ENCODE measurements at regions not wholly inside any gene's neighbourhood (a gene's known extent, or its start where the extent isn't known, plus 50 kb on each side); places are given as distances from the start of the nearest gene placed in this dataset.

DNA sequence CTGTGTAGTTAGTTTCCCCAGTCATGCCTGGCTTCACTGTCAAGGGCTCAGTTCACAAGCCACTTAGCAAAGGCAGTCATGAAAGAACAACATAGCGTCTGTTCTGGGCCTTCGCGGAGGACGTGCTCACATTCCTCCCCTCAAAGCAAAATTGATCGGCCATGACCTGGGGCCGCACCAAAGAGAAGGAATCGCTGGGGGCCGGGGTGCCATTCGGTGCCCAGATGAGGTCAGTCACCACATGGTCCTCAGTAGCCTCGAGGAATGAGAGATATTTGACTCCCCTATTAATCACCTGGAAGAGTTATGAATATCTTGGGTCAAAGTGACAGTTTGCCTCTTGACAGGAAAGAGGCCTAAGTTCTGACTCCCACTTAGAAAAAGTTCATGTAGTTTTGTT, 251.1 kb upstream of the JUN start:
- no peak for DNase-seq

DNA sequence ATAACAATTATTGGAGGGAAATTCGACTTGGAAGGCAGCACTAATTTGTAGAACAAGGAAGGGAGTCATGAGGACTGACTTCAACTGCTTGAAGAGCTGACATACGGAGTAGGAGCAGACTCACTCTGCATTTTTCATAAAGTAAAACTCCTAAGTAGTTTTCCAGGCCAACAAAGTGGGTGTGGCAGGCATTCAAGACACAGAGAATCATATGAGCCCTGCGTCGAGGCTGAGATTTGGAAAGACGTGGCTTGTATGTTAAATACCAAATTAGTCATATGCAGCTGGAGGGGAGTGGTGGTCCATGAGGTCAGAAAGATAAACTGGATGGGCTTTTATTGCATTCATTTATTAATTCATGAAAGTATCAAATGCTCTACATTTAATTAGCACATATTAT, 255.7 kb upstream of the JUN start:
- DNase-seq, result no peak

DNA sequence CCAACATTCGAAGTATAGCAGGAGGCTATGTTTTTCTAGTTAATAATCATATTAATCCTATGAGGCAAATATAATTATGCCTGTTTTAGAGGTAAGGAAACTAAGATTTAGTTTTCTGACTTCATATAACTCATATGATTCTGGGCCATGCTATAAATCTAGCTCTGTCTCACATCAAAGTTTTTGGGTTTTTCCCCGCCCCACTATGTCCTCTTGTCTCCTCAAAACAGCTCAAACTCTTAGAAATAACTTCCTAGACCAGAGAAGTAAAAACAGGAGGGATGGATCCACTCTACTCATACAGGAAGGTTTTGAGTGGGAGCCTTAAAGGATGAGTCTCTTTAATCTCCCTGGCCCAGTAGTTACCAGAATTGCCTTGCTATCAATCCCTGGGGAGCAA, 256.4 kb upstream of the FGGY start:
- no peak for DNase-seq

DNA sequence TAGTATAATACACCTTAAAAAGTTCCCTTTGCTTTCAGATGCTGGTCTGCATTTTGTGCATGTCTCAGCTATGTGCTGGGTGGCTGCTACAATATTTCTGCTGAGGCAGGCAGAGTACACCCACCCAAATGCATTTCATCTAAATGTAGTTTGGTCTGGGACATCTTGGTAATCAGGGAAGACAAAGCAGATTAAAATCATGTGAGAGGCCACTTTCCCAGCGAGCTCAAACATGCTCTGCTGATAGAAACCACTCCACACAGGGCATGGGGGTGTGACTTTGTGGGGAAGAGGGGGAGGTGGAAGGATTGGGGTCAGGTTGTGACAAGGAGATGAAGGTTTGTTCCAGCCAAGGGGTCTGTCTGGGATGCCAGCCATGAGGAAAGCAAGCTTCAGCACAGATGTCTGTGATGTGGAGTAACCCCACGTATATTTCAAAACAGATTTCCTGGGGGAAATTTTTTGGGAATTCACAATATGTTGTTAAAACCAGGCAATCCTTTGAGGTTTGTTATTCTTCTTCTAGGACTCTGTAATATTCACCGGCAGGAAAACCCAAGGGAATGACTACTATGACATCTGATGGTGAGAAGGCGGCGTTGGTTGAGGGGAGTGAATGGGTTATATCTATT, 255.1 kb upstream of the FGGY start:
- no peak for DNase-seq

DNA sequence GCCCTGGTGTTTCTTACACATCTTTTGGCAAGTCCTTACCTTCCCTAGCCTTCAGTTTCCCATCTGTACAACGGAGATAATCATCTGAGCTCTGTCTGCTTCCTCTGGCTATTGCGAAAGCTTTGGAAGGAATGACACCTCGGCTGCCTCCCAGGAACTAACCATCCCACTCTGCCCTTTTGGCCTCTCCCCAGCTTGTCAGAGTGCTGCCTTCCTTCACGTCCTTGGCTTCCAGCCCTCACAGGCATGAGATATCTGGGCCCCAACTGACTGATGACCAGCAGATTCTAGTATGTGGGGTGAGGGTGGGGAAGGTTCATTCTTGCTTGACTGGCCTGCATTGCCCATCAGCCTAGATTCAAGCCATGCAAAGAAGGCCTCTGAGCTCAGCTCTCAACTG, 253.1 kb upstream of the FGGY start:
- DNase-seq, result no peak

DNA sequence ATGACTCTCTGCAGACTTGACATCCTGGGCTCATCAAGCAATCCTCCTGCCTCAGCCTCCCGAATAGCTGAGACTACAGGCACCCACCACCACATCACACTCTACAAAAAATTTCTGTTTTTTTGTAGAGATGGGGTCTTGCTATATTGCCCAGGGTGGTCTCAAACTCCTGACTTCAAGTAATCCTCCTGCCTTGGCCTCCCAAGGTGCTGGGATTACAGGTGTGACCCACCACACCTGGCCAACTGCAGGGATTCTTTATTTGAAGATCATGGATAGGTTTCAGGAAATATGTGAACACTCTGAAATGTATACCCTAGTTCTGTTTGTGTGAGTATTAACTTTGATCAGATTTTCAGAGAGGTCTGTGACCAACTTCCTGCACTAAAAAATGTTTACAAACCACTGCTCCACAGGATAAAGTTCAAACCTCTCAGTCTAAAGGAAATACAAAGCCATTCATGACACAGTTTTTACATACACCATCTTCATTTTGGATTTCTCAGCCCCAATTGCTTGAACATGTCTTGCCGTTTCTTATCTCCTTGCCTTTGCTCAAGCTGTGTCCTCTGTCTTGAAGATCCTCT, 252.3 kb upstream of the FGGY start:
- DNase-seq, result no peak

DNA sequence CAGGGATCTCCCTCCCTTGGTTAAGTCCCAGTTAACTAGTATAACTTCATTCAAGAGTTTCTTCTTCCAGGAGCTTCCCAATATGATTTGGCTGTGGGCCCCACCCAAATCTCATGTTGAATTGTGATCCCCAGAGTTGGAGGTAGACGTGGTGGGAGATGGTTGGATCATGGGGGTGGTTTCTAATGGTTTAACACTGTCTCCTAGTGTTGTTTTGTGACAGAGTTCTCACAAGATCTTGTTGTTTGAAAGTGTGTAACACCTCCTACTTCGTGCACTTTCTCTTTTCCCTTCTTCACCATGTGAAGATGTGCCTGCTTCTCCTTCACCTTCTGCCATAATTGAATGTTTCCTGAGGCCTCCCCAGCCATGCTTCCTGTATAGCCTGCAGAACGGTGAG, 251.8 kb upstream of the FGGY start:
- no peak for DNase-seq

DNA sequence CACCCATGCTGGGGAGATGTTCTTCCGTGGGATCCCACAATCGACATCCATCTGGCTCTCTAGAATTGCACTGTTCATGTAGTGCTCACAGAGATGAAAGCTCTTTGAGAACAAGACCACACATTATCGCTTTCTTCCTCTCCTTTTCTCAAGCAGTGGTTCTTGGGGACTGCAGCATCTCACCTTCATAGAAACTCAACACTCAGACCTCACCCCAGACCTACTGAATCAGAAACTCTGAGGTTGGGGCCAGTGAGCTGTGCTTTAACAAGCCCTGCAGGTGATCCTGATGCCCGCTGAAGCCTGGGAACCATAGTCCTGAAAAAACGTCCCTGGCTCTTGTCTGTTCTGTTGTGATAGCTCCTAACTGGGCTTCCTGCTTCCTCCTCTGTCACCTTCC, 251.3 kb upstream of the FGGY start:
- DNase-seq, result no peak

DNA sequence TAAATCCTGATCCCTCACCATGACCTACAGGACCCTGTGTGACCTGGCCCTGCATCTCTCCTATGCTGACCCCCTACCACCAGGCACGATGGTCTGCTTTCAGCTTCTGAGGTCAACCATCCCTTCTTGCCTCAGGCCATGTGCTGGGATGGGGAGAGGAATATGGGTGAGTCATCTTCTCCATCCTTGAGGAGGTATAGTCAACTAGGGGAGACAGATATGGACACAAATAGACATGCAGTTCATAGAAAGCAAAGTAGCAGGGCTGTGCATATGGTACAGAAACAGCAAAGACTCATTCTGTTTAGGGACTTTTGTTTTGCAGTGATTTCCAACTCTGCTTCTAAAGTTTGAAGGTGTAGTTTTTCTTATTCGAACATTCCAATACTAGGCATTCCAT, 250.8 kb upstream of the FGGY start:
- no peak for DNase-seq

DNA sequence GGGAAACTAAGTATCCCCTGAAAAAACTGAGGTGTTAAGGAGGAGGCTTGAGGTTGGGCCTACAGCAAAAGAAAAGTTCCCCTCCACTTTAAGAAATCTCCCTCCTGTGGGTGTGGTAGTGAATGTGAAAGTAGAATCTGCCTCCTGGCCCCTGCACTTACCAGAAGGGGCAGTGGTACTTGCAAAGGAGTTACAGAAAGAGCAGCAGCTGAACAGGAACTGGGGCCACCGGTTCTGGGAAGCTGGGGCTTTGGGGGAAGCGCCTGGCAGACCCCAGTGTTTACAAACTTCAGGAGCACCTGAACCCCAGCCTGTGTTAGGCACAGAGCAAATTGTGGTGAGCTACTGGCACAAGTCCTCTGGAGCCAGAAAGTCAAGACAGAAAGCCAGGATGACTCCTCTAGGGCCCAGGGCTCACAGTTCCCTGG, 250.2 kb upstream of the FGGY start:
- peak; percentile 28 for DNase-seq

DNA sequence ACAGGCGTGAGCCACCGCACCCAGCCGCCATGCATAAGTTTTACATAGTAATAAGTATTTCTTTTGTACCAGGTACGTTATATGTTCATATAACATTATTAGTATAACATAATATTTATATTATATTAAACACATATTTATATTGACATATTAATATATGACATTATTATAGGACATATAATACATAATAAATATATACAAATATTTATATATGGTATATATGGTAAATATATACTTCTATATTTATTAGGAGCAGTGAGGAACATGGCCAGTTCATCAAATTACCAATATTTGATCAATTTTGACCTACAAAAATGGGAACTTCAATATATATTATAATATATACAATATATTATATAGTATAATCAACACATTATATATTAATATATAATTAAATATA, 245.9 kb upstream of the FGGY start:
- DNase-seq, result no peak

DNA sequence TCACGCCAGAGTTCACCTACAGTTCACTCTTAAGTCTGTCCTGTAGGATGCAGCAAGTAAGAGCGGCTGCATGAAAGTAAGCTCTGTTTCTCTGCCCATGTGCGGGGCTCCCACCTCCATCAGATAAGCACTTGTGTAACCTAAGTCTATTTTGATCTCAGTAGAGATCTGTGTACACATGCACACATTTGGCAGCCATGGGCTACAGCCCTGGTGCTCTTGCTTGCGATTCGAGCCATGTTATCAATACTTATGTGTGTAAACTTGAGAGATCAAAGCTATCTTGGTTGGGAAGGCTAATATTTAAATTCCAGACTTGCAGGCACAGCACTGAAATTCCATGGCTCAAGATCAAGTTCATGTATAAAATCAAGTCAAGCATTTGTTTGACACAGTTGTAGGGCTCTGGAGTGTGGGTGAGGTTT, 244.7 kb upstream of the FGGY start:
- no peak for DNase-seq

DNA sequence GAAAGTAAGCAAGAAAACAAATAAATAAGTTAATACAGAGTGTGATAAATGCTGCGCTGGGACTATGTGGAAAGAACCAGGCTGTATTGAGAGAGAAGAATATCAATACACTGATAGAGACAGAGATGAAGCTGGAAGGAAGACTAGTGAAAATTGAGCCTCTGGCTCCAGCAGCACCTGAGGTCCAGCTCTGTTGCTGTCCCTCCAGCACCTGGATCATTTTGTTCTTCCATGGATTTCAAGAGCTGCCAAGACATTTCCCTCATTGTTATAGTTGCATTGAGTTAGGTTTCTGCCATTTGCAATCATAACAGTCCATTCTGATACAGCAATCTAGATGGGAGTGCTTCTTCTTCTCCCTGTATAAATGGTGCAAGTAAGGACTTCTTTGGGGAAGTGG, 242.7 kb upstream of the FGGY start:
- DNase-seq, result no peak

DNA sequence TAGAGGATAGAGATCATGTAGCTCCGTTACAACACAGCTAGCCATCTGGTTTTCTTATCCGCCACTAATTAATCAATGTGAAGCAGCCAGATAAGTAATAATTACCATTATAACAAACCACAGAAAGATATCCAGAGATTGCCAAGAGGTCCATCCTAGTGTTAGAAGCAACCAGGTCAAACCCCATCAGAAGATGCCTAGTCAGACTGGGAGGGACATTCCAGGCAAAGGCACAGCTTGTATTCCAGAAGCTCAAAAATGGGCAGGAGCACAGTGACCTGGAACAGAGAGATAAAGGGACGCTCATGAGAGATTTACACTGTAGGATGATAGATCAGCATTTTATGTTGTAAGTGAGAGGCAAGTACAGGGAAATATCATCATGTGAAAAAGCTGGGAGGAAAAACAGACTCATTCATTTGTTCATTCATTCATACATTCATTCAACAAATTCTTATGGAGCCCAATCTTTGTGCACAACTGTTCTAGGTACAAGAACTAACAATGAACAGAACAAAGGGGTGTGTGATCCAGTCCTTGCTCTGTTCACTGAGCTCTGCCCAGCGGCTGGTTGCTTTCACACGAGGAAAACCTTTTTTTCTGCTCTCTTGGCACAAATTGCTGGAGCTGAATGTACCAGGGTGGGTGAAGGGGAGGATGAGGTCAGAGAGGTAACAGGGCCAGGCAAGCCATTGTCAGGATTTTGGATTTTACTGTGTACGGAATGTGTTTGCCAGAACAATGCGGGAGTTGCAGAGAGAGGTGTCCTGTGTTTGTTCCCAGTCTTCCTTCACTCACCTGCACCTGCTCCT, 240.8 kb upstream of the FGGY start:
- DNase-seq, result no peak

DNA sequence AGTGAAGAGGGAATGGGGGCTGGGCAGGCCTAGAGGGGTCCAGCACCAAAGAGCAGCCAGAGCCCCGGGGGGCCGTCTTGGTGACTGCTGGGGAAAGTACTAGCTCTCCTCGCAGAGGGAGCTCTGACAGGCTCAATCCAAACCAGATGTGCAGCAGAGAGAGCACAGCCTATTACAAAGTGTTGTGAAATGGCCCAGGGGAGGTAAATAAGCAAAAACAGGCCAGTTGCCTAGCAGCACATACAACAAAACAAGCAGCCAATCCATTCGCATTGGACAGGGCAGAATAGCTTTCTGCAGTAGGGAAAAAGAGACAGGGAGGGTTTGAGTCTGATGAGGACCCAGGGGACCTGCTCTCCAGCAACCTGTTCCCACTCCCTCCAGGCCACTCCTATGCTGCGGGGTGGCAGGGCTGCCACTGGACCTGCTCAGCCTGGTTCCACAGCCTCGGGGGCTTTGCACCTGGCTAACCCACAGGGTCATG, 239.6 kb upstream of the FGGY start:
- DNase-seq, result no peak

DNA sequence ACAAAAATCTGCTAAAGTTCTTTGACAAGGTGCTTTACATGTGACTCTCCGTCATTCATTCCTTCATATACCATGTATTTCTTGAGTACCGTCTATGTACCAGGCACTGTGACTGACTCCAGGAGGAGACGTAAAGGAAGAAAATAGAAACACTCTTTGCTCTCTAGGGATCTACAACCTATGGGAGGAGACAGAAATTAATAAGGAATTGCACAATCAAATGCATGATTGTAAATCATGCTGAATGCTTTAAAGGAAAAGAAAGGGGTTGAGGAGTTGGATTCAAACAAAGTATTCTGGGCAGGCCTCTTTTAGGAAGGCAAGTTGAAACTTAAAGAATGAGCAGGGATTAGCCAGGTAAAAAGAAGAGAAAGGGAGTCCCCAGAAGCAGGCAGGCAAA, 239.1 kb upstream of the FGGY start:
- DNase-seq, result no peak

DNA sequence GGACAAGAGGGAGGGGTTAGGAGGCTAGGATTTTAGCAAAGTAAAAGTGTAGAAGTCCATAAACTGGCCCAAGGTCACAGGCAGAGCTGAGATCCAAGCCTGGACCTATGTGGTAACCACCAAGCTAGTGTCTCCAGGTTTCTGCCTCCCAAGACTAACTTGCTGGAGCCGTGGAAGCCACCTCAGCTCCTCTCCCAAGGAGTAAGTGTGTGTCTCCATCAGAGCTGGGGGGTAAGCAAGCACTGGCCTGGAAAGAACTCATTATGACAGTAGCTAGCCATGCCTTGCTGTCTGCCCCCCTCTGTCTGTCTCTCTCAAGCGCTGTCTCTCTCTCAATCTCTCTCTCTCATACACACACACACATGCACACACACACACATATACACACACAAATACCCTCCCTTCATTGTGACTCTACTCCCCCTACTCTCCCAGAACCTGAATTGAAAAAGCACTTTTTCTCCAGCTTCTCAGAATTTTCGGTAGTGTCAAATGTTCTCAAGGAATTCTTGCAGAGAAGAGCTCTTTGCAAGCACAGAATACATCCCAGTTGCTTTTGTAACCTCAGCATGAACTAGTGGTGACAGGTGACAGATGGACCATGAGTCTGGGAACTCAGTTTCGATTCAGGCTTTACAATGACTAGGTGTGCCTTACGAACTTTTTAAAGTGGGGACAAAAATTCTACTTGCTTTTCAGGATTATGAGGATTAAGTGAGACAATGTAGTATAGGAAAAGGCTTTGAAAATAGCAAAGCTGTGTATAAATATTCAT, 238.0 kb upstream of the FGGY start:
- DNase-seq, result no peak

DNA sequence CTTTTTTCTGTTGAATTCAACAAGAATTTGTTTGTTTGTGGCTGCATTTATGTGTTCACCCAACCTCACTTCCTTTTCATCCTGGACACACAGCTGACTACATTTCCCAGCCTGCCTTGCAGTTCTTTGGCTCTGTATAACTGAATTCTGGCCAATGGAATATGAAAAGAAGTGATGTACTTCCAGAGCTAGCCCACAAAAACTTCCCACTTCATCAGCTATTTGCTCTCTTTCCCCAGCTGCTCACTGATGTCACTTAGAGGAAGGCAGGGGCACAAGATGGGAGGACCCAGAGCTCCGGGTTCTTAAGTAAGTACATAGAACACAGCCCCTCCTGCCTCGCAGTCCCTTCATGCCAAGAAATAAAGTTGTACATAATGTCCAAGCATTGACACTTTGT, 235.0 kb upstream of the FGGY start:
- no peak for DNase-seq

DNA sequence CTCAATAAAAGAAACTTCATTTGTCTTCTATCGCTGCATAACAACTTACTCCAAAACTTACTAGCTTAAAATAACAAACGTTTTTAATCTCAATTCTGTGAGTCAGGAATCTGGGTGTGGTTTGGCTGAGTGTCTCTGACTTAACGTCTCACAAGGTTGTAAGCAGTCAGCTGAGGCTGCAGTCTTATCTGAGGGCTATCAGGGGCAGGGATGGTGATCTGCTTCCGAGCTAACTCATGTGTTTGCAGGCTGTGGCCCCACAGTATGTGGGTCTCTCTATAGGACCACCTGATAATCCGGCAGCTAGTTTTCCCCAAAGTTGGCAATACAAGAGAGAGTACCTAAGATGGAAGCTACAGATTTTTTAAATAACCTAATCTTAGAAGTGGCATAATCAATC, 234.2 kb upstream of the FGGY start:
- no peak for DNase-seq

DNA sequence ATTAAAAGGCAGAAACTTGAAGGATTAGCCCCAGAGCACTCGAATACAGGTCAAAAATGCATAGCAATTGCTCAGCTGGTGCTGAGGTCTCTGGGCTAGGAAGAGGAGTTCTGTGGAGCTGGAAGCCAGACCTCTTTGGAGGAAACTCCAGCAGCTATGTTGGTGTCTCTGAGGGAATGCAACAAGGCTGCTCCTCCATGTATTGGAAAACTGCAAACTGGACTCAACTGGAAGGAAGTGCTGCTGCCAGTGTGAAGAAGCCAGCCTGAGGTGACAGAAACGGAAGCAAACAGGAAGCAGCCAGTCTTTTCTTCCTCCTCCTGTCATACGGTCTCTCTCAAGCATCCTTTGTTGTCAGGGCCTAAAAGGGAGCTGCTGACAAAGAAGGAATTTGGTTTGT, 233.4 kb upstream of the FGGY start:
- no peak for DNase-seq

DNA sequence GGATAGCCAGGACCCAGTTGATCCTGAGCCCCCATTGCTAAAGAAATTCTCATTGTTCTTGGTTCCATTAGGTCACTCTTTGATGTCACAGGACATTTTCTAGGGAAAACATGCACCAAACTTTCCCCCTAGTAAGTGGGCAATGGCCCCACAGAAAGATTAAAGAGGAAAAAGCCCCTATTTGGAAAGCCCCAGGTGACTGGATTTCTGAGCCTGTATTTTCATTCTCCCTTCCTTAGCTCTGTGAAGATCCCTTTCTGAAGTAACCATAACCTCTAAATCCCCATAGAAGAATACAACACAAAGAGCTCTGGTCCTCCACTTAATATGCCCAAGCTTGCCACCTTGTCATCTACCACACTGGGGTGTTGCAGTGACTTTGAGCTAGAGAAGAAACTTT, 232.3 kb upstream of the FGGY start:
- DNase-seq, result no peak

DNA sequence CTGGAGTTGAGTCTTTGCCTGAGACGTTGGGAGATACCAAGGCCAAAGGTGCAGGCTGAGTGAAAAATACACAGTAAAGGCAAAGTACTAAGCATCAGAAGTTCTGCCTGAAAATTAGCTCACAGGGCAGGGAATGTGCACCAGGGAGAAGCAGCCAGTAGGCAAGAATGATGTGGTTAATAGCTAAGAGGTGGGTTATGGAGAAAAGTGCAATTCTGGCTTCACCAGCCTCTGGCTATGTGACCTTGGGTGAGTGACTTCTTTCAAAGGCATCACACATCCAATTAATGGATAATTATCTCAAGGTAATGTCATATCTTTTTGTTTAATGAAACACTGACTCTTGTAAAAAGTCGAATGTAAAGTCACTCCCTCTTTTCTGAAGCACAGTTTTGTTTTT, 230.7 kb upstream of the FGGY start:
- no peak for DNase-seq

DNA sequence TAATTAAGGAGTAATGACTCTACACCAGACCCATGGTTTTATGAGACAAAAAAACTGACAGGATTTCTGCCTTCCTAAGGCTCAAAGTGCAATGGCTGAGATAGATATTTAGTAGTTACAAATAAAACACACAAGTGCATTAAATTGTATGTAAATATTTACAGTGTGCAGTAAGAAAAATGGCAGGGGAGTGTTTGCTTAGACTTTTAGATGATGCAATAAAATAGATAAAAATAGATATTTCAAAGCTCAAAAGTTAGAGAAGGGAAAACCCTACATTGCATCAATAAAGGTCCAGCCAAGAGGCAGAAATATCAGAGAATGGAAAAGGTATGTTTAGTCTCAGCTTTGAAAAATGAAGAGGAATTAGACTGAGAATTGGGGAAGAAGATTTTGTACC, 226.3 kb upstream of the FGGY start:
- DNase-seq, result no peak

DNA sequence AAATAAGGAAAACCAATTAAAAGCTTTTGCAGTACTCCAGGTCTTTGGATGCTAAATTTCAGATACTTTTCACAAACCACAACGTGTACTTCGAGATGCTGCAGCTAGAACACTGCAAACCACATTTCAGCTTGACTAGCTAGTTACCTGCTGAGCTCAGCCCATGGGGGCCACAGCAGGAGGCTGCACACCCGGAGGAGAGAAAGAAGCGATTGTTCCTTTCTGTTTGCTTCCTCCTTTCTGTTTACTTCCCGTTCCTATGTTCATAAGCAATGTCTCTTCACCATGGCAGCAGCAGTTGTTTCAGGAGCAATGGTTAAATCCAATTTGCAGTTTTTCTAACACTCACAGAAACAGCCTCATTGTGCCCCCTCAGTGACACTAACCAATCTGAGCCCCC, 225.6 kb upstream of the FGGY start:
- no peak for DNase-seq
